ENCODE measurements at regions not wholly inside any gene's neighbourhood (a gene's known extent, or its start where the extent isn't known, plus 50 kb on each side); places are given as distances from the start of the nearest gene placed in this dataset.
A peak's percentile ranks its signal among the peaks of the same experiment; 100 is the strongest.

DNA sequence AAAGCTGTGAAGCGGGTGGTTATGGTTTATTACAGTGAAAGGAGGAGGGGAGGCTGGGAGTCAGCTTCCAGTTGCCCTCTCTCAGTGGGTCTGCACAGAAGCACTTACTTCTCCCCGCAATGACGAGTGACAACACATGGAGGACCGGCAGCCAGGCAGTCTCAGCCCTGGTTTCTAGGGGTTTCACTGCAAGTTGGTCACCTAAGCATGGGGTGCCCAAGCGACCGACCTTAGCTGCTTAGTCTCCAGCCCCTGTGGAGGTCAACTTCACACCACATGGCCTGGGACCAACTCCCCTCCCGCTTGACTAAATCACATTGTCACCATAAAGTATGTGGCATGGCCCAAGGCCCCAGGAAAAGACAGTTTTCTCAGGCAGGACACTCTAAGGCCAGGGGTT, 99.9 kb upstream of the ZNF32 start:
- Histone ChIP-seq H3K9ac (replicated peaks in 1 of 4; ENCODE audit: extremely low read depth in 1 of 4, low read depth in 3 of 4, low read length in 3 of 4) (no peak overlapping the region), H3K18ac (ENCODE audit: extremely low read depth, low read length) (no peak overlapping the region), H3K56ac (replicated peaks; ENCODE audit: insufficient read length, low read depth, low read length) (no peak overlapping the region), H3K79me1 (ENCODE audit: low read depth, low read length) (no peaks in the 10 kb centered on the region), H4K8ac (ENCODE audit: extremely low read depth, insufficient read depth, low read length) (no peak overlapping the region), H2AFZ (ENCODE audit: low read length) (no peak overlapping the region), H2BK120ac (replicated peaks; ENCODE audit: low read depth, low read length) (no peak overlapping the region), H2BK20ac (ENCODE audit: low read length) (no peak overlapping the region), H3K23me2 (ENCODE audit: low read depth, low read length) (no peaks in the 10 kb centered on the region), H4K20me1 (replicated peaks in 1 of 2; ENCODE audit: control insufficient read depth in 1 of 2, insufficient read depth in 2 of 2, low read length in 2 of 2) (no peaks in the 10 kb centered on the region), H3K14ac (ENCODE audit: insufficient read length) (no peak overlapping the region), H2BK5ac (ENCODE audit: low read depth, low read length) (no peak overlapping the region), H2AK5ac (ENCODE audit: low read depth, low read length) (no peak overlapping the region), H3K79me2 (ENCODE audit: control insufficient read depth in 1 of 2, insufficient read depth in 2 of 2, low read length in 2 of 2) (no peaks in the 10 kb centered on the region), H4K91ac (replicated peaks; ENCODE audit: insufficient read length, low read length) (peak overlapping the region; percentile 26), H3K36me3 (ENCODE audit: control insufficient read depth in 2 of 4, insufficient read depth in 4 of 4, low read length in 3 of 4) (no peaks in the 10 kb centered on the region), H3K23ac (ENCODE audit: insufficient read length) (no peak overlapping the region), H3K4ac (replicated peaks; ENCODE audit: insufficient read length, low read depth, low read length) (no peak overlapping the region), H3K4me1 (replicated peaks in 1 of 4; ENCODE audit: control insufficient read depth in 3 of 4, insufficient read depth in 4 of 4, low read length in 3 of 4) (peaks cover 0 to 6% (median 2%) of the 10 kb centered on the region in 4 experiments; a peak in 3 of 7 replicates), H3K27me3 (replicated peaks in 1 of 4; ENCODE audit: control insufficient read depth in 3 of 4, extremely low read depth in 1 of 4, insufficient read depth in 3 of 4, low read length in 3 of 4) (peaks cover 0 to 8% (median 0%) of the 10 kb centered on the region in 4 experiments; a peak in 1 of 7 replicates), H3K9me3 (ENCODE audit: insufficient read depth in 2 of 2, low read depth in 1 of 2, low read length in 1 of 2) (no peaks in the 10 kb centered on the region), H3K4me2 (ENCODE audit: insufficient read depth in 1 of 2, low read depth in 2 of 2, low read length in 2 of 2) (no peak overlapping the region), H3K27ac (ENCODE audit: low read depth, low read length) (no peak overlapping the region), H2BK15ac (ENCODE audit: low read length) (no peak overlapping the region), H2BK12ac (ENCODE audit: low read depth, low read length) (no peak overlapping the region), H4K5ac (ENCODE audit: insufficient read length, low read depth, low read length) (no peak overlapping the region), H3K4me3 (ENCODE audit: extremely low read depth in 1 of 4, insufficient read depth in 2 of 4, low read depth in 3 of 4, low read length in 4 of 4) (no peak overlapping the region)
- ChIA-PET POLR2A (ENCODE audit: partially characterized antibody) (no interaction called here), CTCF (ENCODE audit: partially characterized antibody) (no interaction called here)
- TF ChIP-seq POLR2AphosphoS5 (IDR thresholded peaks at IDR 0.05; ENCODE audit: low read depth, low read length) (no peak), CBX8 (IDR thresholded peaks at IDR 0.05; ENCODE audit: borderline replicate concordance, low read depth, low read length) (no peak), KDM5A (IDR thresholded peaks at IDR 0.05; ENCODE audit: low read length) (no peak), ASH2L (IDR thresholded peaks at IDR 0.05; ENCODE audit: low read length) (no peak), YY1 (IDR thresholded peaks at IDR 0.05; ENCODE audit: low read depth, low read length) (no peak), EP300 (IDR thresholded peaks at IDR 0.05; ENCODE audit: borderline replicate concordance in 1 of 2, low read depth in 2 of 2, low read length in 2 of 2) (no peak), SP1 (IDR thresholded peaks at IDR 0.05; ENCODE audit: low read depth, low read length) (no peak), SIRT6 (IDR thresholded peaks at IDR 0.05; ENCODE audit: low read length) (no peak), JUND (IDR thresholded peaks at IDR 0.05; ENCODE audit: low read length) (no peak), RAD21 (IDR thresholded peaks at IDR 0.05 in 1 of 2, conservative IDR thresholded peaks at IDR 0.05 in 1 of 2; ENCODE audit: low read depth in 2 of 2, low read length in 2 of 2) (no peak)
- TF ChIP-seq, protein P1, sequence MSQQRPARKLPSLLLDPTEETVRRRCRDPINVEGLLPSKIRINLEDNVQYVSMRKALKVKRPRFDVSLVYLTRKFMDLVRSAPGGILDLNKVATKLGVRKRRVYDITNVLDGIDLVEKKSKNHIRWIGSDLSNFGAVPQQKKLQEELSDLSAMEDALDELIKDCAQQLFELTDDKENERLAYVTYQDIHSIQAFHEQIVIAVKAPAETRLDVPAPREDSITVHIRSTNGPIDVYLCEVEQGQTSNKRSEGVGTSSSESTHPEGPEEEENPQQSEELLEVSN (IDR thresholded peaks at IDR 0.05), result no peak
- TF ChIP-seq, protein P2, sequence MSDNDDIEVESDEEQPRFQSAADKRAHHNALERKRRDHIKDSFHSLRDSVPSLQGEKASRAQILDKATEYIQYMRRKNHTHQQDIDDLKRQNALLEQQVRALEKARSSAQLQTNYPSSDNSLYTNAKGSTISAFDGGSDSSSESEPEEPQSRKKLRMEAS (IDR thresholded peaks at IDR 0.05), result no peak
- DNase-seq (ENCODE audit: low read depth in 1 of 2, low spot score in 2 of 2) (no peak), FAIRE-seq (no peak)
- WGBS, 2 experiments (ENCODE audit: extremely low coverage in 1 of 2, insufficient coverage in 1 of 2, insufficient read length in 1 of 2, insufficient replicate concordance in 2 of 2, low coverage in 1 of 2, low lambda C conversion rate in 2 of 2, missing lambda C conversion rate in 1 of 2), result 89% methylated on average over 7 of the region's 7 CpGs; no CpG with 5 or more reads in 1 of the 2 experiments

Measured in H1 (cell line).